ENCODE measurements at regions not wholly inside any gene's neighbourhood (a gene's known extent, or its start where the extent isn't known, plus 50 kb on each side); places are given as distances from the start of the nearest gene placed in this dataset.

- TF ChIP-seq NR2C2 (CRISPR knock-in tag; IDR thresholded peaks at IDR 0.05), result no peak
- TF ChIP-seq, protein P1, sequence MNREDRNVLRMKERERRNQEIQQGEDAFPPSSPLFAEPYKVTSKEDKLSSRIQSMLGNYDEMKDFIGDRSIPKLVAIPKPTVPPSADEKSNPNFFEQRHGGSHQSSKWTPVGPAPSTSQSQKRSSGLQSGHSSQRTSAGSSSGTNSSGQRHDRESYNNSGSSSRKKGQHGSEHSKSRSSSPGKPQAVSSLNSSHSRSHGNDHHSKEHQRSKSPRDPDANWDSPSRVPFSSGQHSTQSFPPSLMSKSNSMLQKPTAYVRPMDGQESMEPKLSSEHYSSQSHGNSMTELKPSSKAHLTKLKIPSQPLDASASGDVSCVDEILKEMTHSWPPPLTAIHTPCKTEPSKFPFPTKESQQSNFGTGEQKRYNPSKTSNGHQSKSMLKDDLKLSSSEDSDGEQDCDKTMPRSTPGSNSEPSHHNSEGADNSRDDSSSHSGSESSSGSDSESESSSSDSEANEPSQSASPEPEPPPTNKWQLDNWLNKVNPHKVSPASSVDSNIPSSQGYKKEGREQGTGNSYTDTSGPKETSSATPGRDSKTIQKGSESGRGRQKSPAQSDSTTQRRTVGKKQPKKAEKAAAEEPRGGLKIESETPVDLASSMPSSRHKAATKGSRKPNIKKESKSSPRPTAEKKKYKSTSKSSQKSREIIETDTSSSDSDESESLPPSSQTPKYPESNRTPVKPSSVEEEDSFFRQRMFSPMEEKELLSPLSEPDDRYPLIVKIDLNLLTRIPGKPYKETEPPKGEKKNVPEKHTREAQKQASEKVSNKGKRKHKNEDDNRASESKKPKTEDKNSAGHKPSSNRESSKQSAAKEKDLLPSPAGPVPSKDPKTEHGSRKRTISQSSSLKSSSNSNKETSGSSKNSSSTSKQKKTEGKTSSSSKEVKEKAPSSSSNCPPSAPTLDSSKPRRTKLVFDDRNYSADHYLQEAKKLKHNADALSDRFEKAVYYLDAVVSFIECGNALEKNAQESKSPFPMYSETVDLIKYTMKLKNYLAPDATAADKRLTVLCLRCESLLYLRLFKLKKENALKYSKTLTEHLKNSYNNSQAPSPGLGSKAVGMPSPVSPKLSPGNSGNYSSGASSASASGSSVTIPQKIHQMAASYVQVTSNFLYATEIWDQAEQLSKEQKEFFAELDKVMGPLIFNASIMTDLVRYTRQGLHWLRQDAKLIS (CRISPR knock-in tag; IDR thresholded peaks at IDR 0.05; ENCODE audit: borderline replicate concordance), result no peak
These were observed 58.3 kb upstream of the TMEM170B start (continued) for GRCh38 chr6:11479296-11479695.

- peaks cover 4% of the 10 kb centered on the region; the same call in 1 of the 2 replicates for H3K9me3 Mint-ChIP-seq
- H3K27ac Mint-ChIP-seq, result no peak overlapping the region
- no peaks in the 10 kb centered on the region for H3K36me3 Mint-ChIP-seq
- H3K4me3 Mint-ChIP-seq, result no peak overlapping the region
- POLR2A ChIA-PET, result no interaction called here
- DNase-seq (ENCODE audit: low spot score), result no peak
- CTCF ChIA-PET, result interaction anchor here (0.6 kb wide), 1 partner anchor 717 kb away, joined by 4 read pairs; no protein-coding TSS in a partner anchor
- no peaks in the 10 kb centered on the region for H3K27me3 Mint-ChIP-seq (ENCODE audit: low read depth)
- no peak for ATAC-seq
- H3K4me1 Mint-ChIP-seq, result no peaks in the 10 kb centered on the region
- TF ChIP-seq ZNF121 (CRISPR knock-in tag; IDR thresholded peaks at IDR 0.05) (no peak), GABPB1 (CRISPR knock-in tag; IDR thresholded peaks at IDR 0.05) (no peak), ATF6 (CRISPR knock-in tag; IDR thresholded peaks at IDR 0.05) (no peak), ZSCAN18 (CRISPR knock-in tag; IDR thresholded peaks at IDR 0.05) (no peak), FOXP4 (CRISPR knock-in tag; IDR thresholded peaks at IDR 0.05) (no peak), IRF2 (CRISPR knock-in tag; IDR thresholded peaks at IDR 0.05; ENCODE audit: borderline replicate concordance, low read depth) (no peak), NR2C2 (CRISPR knock-in tag; IDR thresholded peaks at IDR 0.05) (no peak), MXD4 (CRISPR knock-in tag; IDR thresholded peaks at IDR 0.05; ENCODE audit: borderline replicate concordance) (no peak), ETV6 (CRISPR knock-in tag; IDR thresholded peaks at IDR 0.05) (no peak), MLX (CRISPR knock-in tag; IDR thresholded peaks at IDR 0.05) (no peak), HMGXB4 (CRISPR knock-in tag; IDR thresholded peaks at IDR 0.05) (no peak)
- TF ChIP-seq, protein P2, sequence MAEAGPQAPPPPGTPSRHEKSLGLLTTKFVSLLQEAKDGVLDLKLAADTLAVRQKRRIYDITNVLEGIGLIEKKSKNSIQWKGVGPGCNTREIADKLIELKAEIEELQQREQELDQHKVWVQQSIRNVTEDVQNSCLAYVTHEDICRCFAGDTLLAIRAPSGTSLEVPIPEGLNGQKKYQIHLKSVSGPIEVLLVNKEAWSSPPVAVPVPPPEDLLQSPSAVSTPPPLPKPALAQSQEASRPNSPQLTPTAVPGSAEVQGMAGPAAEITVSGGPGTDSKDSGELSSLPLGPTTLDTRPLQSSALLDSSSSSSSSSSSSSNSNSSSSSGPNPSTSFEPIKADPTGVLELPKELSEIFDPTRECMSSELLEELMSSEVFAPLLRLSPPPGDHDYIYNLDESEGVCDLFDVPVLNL (CRISPR knock-in tag; IDR thresholded peaks at IDR 0.05; ENCODE audit: borderline replicate concordance, low read depth), result no peak
- TF ChIP-seq, protein P3, sequence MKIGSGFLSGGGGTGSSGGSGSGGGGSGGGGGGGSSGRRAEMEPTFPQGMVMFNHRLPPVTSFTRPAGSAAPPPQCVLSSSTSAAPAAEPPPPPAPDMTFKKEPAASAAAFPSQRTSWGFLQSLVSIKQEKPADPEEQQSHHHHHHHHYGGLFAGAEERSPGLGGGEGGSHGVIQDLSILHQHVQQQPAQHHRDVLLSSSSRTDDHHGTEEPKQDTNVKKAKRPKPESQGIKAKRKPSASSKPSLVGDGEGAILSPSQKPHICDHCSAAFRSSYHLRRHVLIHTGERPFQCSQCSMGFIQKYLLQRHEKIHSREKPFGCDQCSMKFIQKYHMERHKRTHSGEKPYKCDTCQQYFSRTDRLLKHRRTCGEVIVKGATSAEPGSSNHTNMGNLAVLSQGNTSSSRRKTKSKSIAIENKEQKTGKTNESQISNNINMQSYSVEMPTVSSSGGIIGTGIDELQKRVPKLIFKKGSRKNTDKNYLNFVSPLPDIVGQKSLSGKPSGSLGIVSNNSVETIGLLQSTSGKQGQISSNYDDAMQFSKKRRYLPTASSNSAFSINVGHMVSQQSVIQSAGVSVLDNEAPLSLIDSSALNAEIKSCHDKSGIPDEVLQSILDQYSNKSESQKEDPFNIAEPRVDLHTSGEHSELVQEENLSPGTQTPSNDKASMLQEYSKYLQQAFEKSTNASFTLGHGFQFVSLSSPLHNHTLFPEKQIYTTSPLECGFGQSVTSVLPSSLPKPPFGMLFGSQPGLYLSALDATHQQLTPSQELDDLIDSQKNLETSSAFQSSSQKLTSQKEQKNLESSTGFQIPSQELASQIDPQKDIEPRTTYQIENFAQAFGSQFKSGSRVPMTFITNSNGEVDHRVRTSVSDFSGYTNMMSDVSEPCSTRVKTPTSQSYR (CRISPR knock-in tag; IDR thresholded peaks at IDR 0.05), result no peak
- TF ChIP-seq, protein P4, sequence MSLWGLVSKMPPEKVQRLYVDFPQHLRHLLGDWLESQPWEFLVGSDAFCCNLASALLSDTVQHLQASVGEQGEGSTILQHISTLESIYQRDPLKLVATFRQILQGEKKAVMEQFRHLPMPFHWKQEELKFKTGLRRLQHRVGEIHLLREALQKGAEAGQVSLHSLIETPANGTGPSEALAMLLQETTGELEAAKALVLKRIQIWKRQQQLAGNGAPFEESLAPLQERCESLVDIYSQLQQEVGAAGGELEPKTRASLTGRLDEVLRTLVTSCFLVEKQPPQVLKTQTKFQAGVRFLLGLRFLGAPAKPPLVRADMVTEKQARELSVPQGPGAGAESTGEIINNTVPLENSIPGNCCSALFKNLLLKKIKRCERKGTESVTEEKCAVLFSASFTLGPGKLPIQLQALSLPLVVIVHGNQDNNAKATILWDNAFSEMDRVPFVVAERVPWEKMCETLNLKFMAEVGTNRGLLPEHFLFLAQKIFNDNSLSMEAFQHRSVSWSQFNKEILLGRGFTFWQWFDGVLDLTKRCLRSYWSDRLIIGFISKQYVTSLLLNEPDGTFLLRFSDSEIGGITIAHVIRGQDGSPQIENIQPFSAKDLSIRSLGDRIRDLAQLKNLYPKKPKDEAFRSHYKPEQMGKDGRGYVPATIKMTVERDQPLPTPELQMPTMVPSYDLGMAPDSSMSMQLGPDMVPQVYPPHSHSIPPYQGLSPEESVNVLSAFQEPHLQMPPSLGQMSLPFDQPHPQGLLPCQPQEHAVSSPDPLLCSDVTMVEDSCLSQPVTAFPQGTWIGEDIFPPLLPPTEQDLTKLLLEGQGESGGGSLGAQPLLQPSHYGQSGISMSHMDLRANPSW (CRISPR knock-in tag; conservative IDR thresholded peaks at IDR 0.05; ENCODE audit: low read depth), result no peak
These were observed 59.0 kb upstream of the TMEM170B start for GRCh38 chr6:11478586-11478985.

Data from WTC11 (cell line).